GM19023 (cell line): ENCODE measurements at regions not wholly inside any gene's neighbourhood (a gene's known extent, or its start where the extent isn't known, plus 50 kb on each side); places are given as distances from the start of the nearest gene placed in this dataset.

Experiments used
- ATAC-seq: cut with Tn5 transposase; IDR thresholded peaks from one replicate; pipeline ENCODE4 v1.9.1; 2021; ENCODE audit warnings: mild to moderate bottlenecking, moderate library complexity; ENCODE audit not compliant: unreplicated experiment

- ATAC-seq = no peak
Measured at GRCh38 chr5:103353581-103353980, 95.0 kb downstream of the MACIR start.

GRCh38 chr5:103347716-103348423 lies 89.3 kb downstream of the MACIR start:
- ATAC-seq = no peak

GRCh38 chr5:103346162-103346748 lies 87.7 kb downstream of the MACIR start:
- ATAC-seq = no peak

- ATAC-seq = no peak
Measured at GRCh38 chr5:103345461-103345860, 86.9 kb downstream of the MACIR start.

- ATAC-seq = peak; percentile 98
Measured at GRCh38 chr5:103340717-103341388, 82.3 kb downstream of the MACIR start.

- ATAC-seq = no peak
Measured at GRCh38 chr5:103340132-103340531, 81.6 kb downstream of the MACIR start.

- ATAC-seq = no peak
Measured at GRCh38 chr5:103336941-103337340, 78.4 kb downstream of the MACIR start.

- ATAC-seq = no peak
Measured at GRCh38 chr5:103333376-103333775, 74.8 kb downstream of the MACIR start.

GRCh38 chr5:103330875-103331274 lies 72.3 kb downstream of the MACIR start:
- ATAC-seq = no peak
